ENCODE measurements at regions not wholly inside any gene's neighbourhood (a gene's known extent, or its start where the extent isn't known, plus 50 kb on each side); places are given as distances from the start of the nearest gene placed in this dataset.

DNA sequence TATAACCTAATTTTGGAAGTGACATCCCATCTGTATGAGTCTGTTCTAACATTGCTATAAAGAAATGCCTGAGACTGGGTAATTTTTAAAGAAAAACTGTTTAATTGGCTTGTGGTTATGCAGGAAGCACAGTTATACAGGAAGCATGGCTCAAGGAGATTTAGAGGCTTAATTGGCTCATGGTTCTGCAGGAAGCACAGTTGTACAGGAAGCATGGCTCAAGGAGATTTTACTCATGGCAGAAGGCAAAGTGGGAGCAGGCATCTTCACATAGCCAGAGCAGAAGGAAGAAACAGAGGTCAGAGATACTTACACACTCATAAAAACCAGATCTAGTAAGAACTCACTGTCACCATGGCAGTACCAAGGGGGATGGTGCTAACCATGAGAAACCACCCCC, 193.1 kb upstream of the ADAMTS9 start:
- no peaks in the 10 kb centered on the region for H3K36me3 ChIP-seq
- ATAC-seq (ENCODE audit: insufficient number of reproducible peaks, low FRiP score, low read depth) (no peak), DNase-seq (ENCODE audit: low spot score) (no peak)
- H3K4me1 ChIP-seq (ENCODE audit: control insufficient read depth in 1 of 2, low read depth in 2 of 2) = peaks cover 5 to 11% of the 10 kb centered on the region in 2 donors
- H3K4me3 ChIP-seq = no peak overlapping the region
- no peaks in the 10 kb centered on the region for H3K9me3 ChIP-seq
- no peaks in the 10 kb centered on the region for H3K27me3 ChIP-seq (replicated peaks; ENCODE audit: insufficient read depth)
- no peak overlapping the region for H3K27ac ChIP-seq
- TF ChIP-seq, protein P1, sequence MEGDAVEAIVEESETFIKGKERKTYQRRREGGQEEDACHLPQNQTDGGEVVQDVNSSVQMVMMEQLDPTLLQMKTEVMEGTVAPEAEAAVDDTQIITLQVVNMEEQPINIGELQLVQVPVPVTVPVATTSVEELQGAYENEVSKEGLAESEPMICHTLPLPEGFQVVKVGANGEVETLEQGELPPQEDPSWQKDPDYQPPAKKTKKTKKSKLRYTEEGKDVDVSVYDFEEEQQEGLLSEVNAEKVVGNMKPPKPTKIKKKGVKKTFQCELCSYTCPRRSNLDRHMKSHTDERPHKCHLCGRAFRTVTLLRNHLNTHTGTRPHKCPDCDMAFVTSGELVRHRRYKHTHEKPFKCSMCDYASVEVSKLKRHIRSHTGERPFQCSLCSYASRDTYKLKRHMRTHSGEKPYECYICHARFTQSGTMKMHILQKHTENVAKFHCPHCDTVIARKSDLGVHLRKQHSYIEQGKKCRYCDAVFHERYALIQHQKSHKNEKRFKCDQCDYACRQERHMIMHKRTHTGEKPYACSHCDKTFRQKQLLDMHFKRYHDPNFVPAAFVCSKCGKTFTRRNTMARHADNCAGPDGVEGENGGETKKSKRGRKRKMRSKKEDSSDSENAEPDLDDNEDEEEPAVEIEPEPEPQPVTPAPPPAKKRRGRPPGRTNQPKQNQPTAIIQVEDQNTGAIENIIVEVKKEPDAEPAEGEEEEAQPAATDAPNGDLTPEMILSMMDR (IDR thresholded peaks at IDR 0.05) = no peak

DNA sequence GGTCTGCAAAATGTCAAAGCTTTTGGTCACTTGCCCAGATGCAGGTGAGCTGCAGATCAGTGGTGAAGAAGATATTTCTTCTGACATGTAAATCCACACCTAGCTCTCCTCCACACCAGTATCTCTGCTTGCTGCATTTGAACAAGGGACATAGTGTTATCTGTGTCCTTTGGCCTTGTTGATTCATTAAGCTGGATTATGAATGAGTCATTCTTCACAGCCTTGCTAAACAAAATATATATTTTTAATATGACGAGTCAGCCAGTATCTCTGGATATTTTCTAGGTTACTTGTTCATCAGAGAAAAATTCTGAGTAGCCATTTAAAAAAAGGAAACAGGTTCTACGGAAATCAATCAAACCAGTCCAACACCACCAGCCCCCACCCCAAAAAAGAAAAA, 190.6 kb upstream of the ADAMTS9 start:
- TF ChIP-seq, protein P1 (IDR thresholded peaks at IDR 0.05) = no peak
- Histone ChIP-seq H3K27ac (no peak overlapping the region), H3K4me3 (no peak overlapping the region), H3K36me3 (no peaks in the 10 kb centered on the region), H3K4me1 (ENCODE audit: control insufficient read depth in 1 of 2, low read depth in 2 of 2) (peaks cover 0 to 5% of the 10 kb centered on the region in 2 donors), H3K9me3 (no peaks in the 10 kb centered on the region), H3K27me3 (replicated peaks; ENCODE audit: insufficient read depth) (no peaks in the 10 kb centered on the region)
- ATAC-seq (ENCODE audit: insufficient number of reproducible peaks, low FRiP score, low read depth) (no peak), DNase-seq (ENCODE audit: low spot score) (no peak)

DNA sequence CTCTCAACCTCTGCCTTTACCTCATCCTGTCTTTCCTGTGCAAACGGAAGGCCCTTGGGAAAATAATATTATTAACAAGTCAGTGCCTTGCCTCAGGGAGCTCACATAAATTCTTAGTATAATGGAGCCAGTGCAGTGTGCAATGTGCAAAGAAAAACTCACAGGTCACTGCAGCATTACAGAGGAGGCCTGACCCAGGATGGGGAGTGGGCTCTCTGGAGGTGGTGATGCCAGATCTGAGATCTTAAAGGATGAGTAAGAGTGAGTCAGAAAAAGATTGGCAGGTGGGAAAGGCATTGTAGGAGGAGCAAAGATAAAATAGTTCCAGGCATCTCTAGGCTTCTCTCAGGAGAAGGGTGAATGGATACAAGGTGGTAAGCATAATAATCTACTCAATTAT, 185.6 kb upstream of the ADAMTS9 start:
- TF ChIP-seq, protein P1 (IDR thresholded peaks at IDR 0.05) = no peak
- ATAC-seq (ENCODE audit: insufficient number of reproducible peaks, low FRiP score, low read depth) = no peak
- DNase-seq (ENCODE audit: low spot score) = no peak
- no peak overlapping the region for H3K4me3 ChIP-seq
- no peaks in the 10 kb centered on the region for H3K36me3 ChIP-seq
- peaks cover 4% of the 10 kb centered on the region for H3K9me3 ChIP-seq
- peaks cover 3 to 4% of the 10 kb centered on the region in 2 donors for H3K4me1 ChIP-seq (ENCODE audit: control insufficient read depth in 1 of 2, low read depth in 2 of 2)
- no peaks in the 10 kb centered on the region for H3K27me3 ChIP-seq (replicated peaks; ENCODE audit: insufficient read depth)
- no peak overlapping the region for H3K27ac ChIP-seq

DNA sequence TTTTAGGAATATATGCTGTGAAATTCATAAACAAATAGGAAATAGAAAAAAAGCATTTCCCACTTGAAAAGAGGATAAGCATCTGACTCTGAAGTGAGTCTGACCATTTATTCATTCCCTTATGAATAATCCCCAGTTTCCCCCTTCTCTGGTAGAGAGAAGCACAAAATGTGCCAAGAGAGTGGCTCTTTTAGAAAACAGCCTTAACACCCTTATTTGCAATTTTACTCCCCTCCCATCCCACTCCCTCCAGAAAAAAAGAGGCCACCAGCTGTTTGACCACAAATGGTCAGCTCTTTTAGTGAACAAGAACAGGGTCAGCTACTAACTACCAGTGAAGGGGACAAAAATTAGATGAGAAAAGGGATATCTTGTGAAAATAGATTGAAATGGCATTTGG, 184.5 kb upstream of the ADAMTS9 start:
- TF ChIP-seq, protein P1 (IDR thresholded peaks at IDR 0.05) = no peak
- H3K27ac ChIP-seq = no peak overlapping the region
- no peak for ATAC-seq (ENCODE audit: insufficient number of reproducible peaks, low FRiP score, low read depth)
- DNase-seq (ENCODE audit: low spot score) = no peak
- H3K27me3 ChIP-seq (replicated peaks; ENCODE audit: insufficient read depth) = no peaks in the 10 kb centered on the region
- no peak overlapping the region for H3K4me3 ChIP-seq
- H3K4me1 ChIP-seq (ENCODE audit: control insufficient read depth in 1 of 2, low read depth in 2 of 2) = peaks cover 0 to 4% of the 10 kb centered on the region in 2 donors
- peaks cover 4% of the 10 kb centered on the region for H3K9me3 ChIP-seq
- H3K36me3 ChIP-seq = no peaks in the 10 kb centered on the region

DNA sequence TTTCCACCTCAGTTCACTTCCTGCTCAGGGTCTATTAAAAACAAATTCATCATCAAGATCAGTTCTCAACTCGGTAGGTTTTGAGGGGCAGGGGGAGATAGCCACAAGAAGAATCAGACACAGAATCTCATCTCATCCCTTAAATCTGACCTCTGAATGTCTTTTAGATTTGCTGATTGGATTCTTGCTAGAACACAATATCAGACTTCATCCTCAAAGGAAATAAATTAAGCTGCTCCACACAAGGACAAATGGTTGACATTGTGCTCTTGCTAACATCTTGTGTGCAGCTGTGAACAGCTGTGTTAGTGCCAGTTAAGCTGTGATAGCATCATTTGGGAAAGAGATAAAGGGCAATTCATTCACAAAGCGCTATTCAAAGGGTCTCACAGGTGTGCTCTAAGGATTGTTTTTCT, 184.0 kb upstream of the ADAMTS9 start:
- ATAC-seq (ENCODE audit: insufficient number of reproducible peaks, low FRiP score, low read depth) (no peak), DNase-seq (ENCODE audit: low spot score) (no peak)
- H3K4me3 ChIP-seq = no peak overlapping the region
- H3K27me3 ChIP-seq (replicated peaks; ENCODE audit: insufficient read depth) = no peaks in the 10 kb centered on the region
- no peak overlapping the region for H3K27ac ChIP-seq
- peaks cover 0 to 4% of the 10 kb centered on the region in 2 donors for H3K4me1 ChIP-seq (ENCODE audit: control insufficient read depth in 1 of 2, low read depth in 2 of 2)
- no peaks in the 10 kb centered on the region for H3K36me3 ChIP-seq
- H3K9me3 ChIP-seq = peaks cover 4% of the 10 kb centered on the region
- TF ChIP-seq, protein P1 (IDR thresholded peaks at IDR 0.05) = no peak

Data from thoracic aorta (tissue), 2 donors.